ENCODE measurements at regions not wholly inside any gene's neighbourhood (a gene's known extent, or its start where the extent isn't known, plus 50 kb on each side); places are given as distances from the start of the nearest gene placed in this dataset.
"Not testable (repeated sequence)": the region's sequence is repeated elsewhere in the genome, so short reads cannot be mapped to it uniquely, and the experiment has no call there.

DNA sequence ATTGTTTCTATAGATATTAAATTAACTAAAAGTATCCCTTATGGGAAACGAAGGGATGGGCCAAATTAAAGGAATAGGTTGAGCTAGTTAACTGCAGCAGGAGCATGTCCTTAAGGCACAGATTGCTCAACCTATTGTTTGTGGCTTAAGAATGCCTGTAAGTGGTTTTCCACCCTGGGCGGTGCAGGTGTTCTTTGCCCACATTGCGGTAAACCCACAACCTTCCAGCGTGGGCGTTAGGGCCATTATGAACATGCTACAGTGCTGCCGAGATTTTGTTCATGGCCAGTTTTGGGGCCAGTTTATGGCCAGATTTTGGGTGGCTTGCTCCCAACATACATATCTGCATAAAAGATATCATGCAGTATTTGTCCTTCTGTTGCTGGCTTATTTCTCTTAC, 1196.8 kb downstream of the NCAM2 start:
- not testable (repeated sequence) for DNase-seq

DNA sequence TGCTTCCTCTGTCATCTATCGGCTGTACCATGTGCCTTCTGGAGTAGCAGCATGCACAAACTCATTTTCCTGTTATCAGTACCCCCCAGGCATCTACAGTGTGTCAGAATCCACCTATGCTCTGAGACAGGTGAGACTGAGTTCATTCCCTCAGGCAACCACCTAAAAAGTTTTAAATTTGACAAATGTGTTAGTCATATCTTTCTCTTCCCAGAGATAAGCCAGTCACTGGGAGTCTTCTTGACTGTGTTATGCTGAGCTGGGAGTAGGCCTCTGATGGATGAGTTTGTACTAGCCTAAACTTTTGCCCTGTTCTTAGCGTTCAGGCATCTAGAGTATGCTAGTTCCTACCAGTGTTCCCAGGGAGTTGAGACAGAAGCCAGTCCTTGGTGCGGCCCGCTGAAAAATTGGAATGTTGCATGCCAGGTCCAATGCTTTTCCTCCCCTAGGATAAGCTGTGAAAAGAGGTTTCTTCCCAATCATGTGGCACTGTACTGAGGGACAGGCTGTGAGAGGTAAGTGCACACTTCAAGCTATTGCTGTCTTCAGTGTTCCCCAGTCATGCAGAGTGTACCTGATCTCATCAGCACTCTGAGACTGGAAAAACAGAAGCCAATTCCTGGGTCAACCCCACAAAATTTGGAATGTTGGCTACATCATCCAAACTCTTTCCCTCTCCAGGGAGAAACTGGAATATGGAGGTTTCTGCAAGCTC, 1202.3 kb downstream of the NCAM2 start:
- DNase-seq, result no peak

DNA sequence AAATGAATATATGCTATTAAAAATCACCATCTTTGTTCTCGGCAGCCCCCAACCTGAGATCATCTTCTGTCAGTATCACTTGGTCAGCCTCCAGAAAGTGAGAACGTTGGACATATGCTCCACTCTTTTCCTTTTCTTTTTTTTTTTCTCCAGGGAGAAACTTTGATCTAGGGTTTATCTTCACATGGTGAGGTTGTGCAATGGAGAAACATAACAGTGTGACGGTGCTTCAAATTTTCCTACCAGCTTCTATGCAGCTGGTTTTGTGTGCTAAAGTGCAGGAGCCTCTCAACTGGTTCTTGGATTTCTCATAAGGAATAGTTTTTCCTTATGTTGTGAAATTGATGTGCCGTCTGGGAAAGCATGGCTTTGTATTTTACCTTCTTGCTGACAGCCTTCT, 1202.9 kb downstream of the NCAM2 start:
- no peak for DNase-seq

DNA sequence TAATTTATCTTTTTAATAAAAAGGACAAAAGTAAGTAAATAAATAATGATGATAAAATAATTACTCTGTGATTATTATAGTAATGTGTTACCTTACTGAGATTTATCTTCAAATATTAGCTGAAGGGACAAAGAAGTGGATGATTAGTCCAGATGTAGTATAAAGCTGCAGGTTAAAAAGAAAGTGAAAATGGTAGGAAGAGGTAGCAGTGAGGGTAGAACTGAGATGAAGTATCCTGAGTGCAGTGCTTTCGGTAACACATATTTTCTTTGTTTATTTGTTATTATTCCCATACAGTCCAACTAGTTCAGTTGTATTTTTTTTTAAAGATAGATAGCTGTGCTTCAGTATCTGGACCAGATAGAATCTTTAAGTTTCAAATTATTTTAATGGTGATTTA, 1203.5 kb downstream of the NCAM2 start:
- DNase-seq, result no peak

DNA sequence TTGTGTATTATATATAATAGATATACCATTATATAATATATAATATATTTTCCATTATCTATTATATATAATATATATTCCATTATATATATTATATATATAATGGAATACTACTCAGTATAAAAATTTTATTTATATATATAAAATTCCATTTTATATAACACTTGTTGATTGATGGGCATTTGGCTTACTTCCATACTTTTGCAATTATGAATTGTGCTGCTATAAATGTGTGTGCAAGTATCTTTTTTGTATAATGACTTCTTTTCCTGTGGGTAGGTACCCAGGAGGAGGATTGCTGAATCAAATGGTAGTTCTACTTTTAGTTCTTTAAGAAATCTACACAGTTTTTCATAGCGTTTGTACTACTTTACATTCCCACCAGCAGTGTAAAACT, 1211.1 kb downstream of the NCAM2 start:
- DNase-seq, result no peak

DNA sequence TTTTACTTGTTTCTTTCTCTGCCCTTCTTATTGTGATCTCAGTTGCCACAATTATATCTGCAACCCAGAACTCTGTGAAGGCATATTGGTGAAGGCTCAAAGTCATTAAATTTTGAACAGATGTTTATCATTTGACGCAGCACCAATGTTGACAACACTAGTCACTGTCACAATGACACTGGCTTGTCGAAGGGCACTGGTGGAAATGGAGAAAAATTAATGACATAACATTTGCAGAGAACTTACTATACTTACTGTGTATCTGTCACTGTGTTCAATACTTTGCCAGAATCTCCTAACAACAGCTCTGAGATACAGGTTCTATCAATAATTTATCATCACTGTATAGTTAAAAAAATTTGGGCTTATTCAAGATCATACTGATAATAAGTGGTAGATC, 1213.7 kb downstream of the NCAM2 start:
- no peak for DNase-seq

DNA sequence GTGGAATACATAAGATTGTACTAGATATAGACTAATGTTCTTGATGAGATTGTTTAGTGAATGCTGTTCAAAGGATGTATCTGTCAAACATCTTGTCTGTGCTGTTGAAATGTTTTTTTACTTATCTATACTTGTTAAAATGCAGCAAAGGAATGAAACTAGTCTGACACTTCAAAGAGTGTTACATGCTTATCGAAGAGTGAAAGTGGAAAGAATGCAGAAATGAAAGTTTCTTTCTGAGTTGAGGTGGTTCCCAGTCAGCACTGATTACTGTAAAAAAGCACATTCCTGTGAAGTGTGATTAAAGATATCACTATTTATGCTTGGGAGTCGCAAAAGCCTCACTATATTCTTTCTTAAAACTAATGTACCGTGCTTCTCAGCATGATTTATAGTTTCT, 1225.2 kb downstream of the NCAM2 start:
- no peak for DNase-seq

DNA sequence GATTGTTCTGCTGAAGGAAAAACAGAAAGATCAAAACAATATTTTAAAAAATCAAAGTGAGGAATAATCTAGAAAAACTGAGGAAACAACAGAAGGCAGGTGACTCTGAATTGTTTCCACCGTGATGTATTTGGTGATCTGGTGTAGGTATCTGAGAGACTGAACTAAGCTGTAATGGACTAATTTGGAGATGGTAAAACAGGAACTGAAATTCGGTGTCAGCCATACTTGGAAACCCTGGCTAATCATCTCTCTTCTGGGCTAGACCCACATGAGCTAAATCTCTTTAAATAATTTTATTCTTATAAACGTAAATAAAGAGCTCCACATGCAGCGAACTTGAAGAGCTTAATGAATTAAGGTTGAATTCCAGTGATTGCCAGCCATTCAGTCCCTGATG, 1226.1 kb downstream of the NCAM2 start:
- no peak for DNase-seq

DNA sequence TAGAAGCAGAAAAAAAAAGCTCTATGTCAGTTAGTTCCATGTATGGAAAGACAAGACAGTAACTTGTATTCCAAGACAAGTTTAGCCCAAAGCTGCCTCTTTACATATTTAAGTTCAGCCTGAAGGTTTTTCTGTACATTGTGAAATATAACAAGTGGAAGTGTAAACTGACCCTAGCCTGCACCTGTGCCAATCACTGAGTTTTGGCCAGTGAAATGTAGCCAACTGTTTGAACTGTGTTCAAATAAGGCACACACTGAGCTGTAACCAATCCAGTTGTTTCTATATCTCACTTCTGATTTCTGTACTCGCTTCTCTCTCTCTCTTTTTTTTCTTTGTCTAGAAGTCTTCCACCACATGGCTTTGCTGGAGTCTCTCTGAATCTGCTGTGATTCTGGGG, 1227.1 kb downstream of the NCAM2 start:
- DNase-seq, result no peak

DNA sequence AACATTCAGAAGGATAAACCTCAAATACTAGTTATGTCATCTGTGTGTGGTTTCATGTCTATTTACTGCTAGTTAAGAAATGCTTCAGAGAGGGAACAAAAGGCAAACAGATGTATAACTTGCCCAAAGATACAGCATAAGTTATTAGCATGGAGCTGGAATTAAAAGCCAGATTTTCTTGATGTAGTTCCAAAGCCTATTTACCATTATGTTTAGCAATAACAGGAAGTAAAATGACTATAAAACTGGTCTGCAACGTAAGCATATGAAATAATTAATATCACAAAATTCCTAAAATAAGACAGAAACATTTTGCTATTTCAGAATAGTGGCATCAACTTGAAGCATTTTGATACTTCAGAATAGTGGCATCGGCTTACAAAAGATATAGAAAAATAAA, 1232.8 kb downstream of the NCAM2 start:
- no peak for DNase-seq

DNA sequence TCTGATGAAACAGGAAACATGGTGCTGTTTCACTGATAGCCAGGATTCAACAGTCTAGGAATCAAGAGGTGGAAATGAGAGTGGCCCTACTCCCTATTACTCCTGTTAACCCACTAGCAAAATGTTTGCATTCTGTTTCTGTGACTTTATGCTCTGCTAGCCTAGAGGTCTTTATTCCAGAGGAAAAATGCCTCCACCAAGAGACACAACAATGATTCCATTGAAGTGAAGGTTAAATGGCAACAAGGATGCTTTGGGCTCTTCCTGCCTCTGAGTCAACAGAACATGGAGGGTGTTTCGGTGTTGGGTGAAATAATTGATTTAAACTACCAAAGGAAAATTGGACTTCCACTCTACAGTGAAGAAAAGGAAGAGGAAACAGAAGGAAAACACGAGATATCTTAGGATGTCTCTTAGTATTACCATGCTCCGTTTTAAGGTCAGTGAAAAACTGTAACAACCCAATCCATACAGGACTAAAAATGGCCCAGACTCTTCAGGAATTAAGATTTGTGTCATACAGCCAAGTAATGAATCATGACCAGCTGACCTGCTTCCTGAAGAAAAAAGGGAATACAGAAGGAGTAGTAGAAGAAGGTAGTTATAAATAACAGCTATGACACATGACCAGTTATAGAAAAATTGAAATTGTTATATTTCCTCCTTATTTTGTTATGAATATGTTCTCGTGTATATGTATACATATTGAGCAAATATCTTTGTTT, 1237.8 kb downstream of the NCAM2 start:
- no peak for DNase-seq

DNA sequence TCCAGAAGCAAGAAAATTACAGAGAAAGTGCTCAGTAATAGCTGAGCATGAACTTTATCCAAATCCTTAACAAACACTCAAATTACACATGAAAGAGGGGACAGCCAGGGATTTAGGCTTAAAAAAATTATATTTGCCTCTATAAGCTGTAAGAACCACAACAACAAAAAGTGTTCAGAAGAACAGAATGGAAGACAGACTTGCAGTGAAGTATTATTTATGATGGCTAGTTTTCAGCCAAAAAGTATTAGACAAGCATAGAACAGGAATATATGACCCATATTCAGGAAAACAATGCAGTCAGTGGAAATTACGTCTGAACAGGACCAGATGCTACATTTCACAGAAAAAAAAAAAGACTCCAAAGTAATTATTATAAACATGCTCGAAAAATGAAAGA, 1246.3 kb downstream of the NCAM2 start:
- no peak for DNase-seq

DNA sequence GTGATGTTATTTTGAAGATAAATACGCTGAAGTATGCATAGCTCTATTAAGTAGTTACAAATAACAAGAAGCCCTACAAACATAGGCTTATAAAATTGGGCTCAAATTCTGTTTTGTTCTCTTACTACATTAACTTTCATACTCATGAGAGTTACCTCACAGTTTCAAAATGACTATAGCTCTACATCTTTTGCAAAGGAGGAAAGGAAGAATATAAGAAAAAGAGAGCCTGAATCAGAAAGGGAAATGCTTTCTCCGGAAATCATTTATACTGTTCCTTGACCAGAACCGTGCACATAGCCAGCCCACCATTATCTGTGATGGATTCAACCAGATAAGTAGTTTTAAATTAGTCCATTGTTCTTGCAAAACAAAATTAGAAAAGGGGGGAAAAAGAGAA, 1252.1 kb downstream of the NCAM2 start:
- DNase-seq, result no peak

DNA sequence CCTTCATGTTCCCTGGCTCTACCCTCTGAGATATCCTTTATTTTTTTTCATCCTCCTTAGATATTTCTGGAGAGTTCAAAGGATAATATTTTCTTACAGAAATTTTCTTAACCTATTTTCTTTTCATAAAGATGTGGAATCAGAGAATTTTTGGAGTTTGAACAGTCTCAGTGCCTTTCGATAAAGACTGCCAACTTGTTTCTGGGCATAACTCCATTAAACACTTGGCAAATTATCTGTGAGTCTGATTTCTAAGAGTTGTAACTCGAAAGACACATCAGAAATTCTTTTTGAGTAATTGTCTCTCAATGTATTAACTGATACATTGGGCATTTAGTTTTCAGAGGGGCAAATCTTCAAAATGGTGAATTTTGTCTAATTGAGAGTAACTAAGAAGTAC, 1255.6 kb downstream of the NCAM2 start:
- DNase-seq, result no peak

DNA sequence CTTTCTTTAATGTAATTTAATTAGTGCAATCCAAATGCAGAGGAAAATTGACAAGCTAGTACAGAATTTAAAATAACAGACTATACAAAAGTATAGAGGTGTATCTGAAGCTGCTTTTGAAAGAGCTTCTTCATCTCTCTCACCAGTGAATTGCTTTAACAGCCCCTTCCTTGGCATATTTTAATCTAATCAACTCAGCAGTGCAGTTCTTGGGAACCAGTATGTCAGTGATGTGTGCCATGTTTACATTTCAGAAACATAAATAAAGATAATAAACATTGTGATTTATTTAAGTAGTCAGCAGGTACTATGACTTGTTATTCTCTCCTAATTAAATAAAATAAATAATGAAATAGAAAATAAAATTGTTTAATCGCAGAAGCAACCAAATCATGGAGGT, 1260.6 kb downstream of the NCAM2 start:
- DNase-seq, result no peak

DNA sequence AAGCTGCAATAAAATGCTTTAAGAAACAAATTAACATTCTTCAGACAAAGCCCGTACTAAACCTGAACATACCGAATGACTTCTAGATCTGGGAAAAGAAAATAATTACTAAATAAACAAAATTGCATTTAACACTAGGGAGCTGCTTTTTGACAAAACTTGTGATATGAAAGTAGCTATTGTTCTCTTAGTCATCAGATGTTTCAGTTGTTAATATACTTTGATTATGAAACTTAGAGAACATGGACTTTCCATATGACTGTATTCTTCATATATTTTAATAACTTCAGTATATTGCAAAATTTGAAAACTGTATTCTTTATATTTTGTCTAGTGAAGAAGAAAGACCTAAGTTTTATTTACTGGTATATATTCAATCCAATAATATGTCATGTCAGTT, 1262.1 kb downstream of the NCAM2 start:
- DNase-seq, result no peak

DNA sequence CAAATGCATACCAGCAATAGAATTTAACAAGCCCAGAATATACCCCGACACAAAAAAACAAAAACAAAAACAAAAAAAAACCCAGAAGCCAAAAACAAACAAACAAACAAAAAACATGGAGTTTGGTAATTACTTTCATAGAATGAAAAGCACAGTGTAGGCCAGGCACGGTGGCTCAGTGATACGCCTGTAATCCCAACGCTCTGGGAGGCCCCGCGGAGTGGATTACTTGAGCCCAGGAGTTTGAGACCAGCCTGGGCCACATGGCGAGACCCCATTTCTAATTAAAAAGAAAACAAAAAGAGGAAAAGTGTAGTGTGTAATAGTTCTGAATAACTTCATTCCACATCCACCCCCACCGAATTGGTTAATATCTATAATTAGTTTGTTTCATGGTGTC, 1265.7 kb downstream of the NCAM2 start:
- DNase-seq, result no peak

DNA sequence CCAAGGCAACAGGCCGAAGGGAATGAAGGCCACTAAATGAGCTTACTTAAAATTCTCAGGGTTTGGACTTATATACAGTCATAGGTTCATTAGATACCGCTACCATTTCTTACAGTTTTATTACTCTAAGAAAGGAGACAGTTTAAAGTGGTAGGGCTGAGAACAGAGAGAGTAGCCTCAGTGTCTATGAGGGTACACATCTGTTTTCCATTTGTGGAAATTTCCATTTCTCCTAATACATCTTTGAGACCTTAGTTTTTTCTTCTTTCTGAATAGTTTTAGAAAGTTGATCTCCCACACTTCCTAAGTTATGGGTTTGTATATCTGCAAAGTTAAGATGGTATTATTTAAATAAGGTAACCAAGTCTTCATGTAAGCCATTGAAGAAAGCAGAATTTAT, 1279.1 kb downstream of the NCAM2 start:
- no peak for DNase-seq

DNA sequence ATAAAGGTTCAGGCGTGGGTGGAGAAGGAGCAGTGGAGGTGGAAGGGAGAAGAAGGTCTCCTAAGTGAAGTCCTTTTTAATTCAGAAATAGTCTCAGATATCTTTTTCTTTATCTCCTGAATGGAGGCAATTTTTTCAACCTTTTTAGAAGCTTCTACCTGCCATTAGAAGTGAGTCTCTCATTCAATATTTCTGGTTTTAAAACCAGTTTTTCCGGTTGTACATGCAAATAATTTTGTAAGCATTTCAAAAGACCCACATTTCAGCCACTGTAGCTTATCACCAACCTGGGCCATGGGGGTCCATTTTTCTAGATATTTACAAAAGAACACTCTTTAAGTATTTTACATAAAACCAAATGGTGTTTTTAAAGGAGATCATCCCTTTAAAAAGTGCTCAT, 1280.2 kb downstream of the NCAM2 start:
- no peak for DNase-seq

DNA sequence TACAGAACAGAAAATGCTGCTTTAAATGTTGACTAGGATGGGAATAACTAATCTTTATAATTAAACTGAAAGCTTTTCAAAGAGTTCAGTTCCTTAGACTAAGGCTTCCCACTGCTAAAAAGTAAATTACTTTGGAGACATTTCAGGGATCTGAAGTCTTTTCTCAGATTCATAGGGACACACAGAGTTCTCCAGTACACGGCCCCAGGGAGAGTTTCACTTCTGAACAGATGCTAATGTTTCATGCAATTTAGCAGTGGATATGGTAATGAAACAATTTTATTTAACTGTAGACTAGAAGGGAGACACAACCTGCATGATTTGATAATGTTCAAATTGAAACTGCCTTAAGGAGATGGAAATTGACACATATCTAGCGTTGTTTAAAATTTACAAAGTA, 1282.6 kb downstream of the NCAM2 start:
- no peak for DNase-seq

DNA sequence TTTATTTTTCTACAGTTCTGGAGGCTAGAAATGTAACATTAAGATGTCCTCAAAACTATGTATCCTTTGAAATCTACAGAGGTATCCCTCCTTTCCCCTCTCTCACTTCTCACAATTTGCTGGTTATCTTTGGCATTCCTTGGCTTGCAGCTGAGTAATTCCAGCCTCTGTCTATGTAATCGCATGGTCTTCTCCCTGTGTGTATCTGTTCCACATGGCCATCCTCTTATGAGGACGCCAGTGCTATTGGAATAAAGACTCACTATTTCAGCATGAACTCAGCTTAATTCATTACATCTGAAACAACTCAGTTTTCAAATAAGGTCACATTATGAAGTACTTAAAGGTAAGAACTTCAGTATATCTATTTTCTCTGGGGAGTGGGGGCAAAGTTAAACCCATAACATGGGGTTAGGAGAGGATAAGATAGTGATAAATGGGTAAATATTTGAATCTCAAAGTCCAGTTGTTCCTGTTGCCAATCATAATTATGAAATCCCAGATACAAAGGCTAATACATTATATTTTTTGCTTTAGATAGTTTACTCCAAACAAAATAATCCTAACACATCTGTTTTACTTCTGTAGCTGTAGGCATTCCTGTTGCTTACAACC, 1290.8 kb downstream of the NCAM2 start:
- DNase-seq, result no peak

DNA sequence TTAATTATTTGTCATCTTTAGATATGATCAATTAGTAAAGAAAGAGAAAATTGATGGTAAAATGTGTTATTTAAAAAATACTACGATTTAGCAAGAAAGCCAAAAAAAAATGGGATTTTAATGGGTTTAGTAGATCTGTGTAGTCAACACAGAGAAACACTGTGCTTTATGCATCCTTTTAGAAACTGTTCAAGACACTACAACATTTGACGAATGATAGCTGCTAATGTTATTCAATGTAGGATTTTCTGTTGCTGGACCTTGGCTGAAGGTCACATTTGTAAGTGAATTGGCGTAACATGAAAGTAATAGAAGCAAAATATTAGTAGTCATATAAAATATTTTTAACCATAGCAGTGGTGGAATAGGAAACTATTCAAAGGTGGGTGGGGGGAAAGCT, 1293.9 kb downstream of the NCAM2 start:
- no peak for DNase-seq

DNA sequence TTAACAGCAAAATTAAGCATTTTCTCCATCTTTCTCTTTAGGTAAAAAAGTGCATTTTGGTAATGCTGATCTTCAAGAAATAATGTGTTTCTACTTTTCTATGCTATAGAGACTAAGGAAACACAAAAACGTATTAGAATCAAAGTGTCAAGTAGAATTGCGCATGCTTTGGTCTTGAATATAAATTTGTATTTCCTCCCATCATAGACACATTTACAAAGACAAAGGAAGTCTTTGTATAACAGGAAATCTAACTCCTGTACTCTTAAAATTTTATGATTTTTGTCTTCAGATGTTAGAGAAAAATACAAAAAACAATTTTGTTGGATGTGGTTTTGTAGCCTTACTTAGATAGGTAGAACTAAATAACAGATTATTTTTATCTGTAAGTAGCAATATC, 1299.4 kb downstream of the NCAM2 start:
- DNase-seq, result no peak

DNA sequence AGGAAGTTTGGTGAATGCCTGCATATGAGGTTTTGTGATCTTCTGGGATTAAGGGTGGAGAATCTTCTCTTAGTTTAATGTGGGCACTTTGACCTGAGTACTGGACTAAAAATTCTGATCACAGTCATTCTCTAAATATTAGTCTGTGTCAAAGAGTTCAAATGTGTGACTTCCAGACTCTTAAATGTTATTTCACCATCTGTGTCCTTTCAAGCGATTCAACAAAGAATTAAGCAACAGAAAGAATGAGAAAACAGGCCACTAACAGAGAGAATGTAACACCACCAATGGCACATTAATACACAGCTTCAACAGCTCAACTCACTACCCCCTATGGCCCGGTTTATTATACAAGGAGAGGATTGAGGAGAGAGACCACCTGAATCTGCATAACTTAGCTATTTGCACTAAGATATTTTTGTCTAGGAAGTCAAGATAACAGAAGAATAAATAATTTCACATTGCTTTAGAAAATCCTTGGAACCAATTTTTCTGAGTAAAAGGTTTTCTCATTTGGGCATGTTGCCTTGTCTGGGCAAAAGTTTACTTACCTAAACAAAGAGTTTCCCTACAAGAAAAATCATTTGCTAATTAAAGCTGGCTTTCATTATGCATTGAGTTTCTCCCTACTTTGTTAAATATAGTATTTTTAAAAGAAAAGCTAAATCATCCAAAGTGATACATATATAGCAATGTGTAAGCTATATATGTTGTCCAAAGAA, 1313.7 kb downstream of the NCAM2 start:
- DNase-seq, result no peak
